GM13977 (cell line): ENCODE measurements at regions not wholly inside any gene's neighbourhood (a gene's known extent, or its start where the extent isn't known, plus 50 kb on each side); places are given as distances from the start of the nearest gene placed in this dataset.
"Not testable (repeated sequence)": the region's sequence is repeated elsewhere in the genome, so short reads cannot be mapped to it uniquely, and the experiment has no call there.

Experiments
- DNase-seq: peaks from one replicate; pipeline ENCODE4 v3.0.0; 2012; ENCODE audit warnings: low spot score
- CTCF ChIP-seq: IDR thresholded peaks from 2 replicates; pipeline ENCODE4 v1.5.1; 2012; ENCODE audit warnings: mild to moderate bottlenecking, control low read depth; ENCODE audit not compliant: insufficient read depth; ENCODE audit errors: extremely low read depth, missing control alignments
- in situ Hi-C: fragments of 300-500 bp; cut with MboI; formaldehyde crosslinking; loops from one replicate; pipeline ENCODE4 v1.12.0; 2022; ENCODE audit warnings: low sequenced_read_pairs, low pct_unique_long_range_greater_than_20kb, mixed read lengths, inconsistent platforms; ENCODE audit not compliant: unreplicated experiment

GRCh38 chr1:235052067-235053008 lies 76.3 kb downstream of the TOMM20 start:
- no peak for TF ChIP-seq CTCF
- no peak for DNase-seq
- in situ Hi-C loops = no loop called here

GRCh38 chr1:235051521-235051920 lies 77.1 kb downstream of the TOMM20 start:
- no peak for DNase-seq
- TF ChIP-seq CTCF = no peak
- in situ Hi-C loops = no loop called here

GRCh38 chr1:235050911-235051360 lies 77.7 kb downstream of the TOMM20 start:
- in situ Hi-C loops = no loop called here
- peak; percentile 75 for DNase-seq
- no peak for TF ChIP-seq CTCF

- DNase-seq, in situ Hi-C loops: not testable (repeated sequence)
Observed at GRCh38 chr1:235049716-235050378, 78.8 kb downstream of the TOMM20 start.

GRCh38 chr1:235049217-235049616 lies 79.4 kb downstream of the TOMM20 start:
- in situ Hi-C loops = no loop called here
- no peak for DNase-seq
- TF ChIP-seq CTCF = no peak

GRCh38 chr1:235047331-235047871 lies 81.2 kb downstream of the TOMM20 start:
- DNase-seq = no peak
- in situ Hi-C loops = no loop called here
- no peak for TF ChIP-seq CTCF
